ENCODE measurements at regions not wholly inside any gene's neighbourhood (a gene's known extent, or its start where the extent isn't known, plus 50 kb on each side); places are given as distances from the start of the nearest gene placed in this dataset.

DNA sequence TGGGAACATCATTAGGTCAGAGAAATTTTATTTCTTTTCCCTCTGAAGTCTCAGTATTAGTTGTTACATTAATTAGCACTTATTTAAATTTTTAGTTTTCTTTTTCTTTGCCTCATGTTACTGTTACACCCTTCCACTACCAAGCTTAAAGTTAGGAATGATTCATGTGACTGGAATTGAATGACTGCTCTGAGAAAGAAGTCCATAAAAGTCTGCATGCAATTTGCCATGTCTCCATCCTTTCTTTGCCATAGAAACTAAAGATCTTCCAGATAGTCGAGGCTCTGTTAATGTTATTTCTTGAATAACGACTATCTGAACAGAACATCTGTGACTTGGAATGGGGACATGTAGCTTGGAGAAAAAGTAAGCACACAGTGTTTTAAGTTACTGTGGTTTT, 1269.8 kb upstream of the PIK3C3 start:
- Histone ChIP-seq H3K27me3 (no peaks in the 10 kb centered on the region), H3K27ac (no peak overlapping the region), H4K20me1 (no peaks in the 10 kb centered on the region), H3K9ac (no peak overlapping the region), H3K4me1 (no peaks in the 10 kb centered on the region), H3K9me3 (no peaks in the 10 kb centered on the region), H3K4me2 (no peak overlapping the region), H3K4me3 (no peak overlapping the region), H3K36me3 (no peaks in the 10 kb centered on the region)
- TF ChIP-seq Cebpa-rat (IDR thresholded peaks at IDR 0.05), result no peak

GRCh38 chr18:40678318-40678717, 1276.7 kb upstream of the PIK3C3 start:
- no peaks in the 10 kb centered on the region for H3K27me3 ChIP-seq
- H4K20me1 ChIP-seq, result no peaks in the 10 kb centered on the region
- H3K4me3 ChIP-seq, result no peak overlapping the region
- no peak overlapping the region for H3K9ac ChIP-seq
- TF ChIP-seq Cebpa-rat (IDR thresholded peaks at IDR 0.05), result no peak
- no peaks in the 10 kb centered on the region for H3K36me3 ChIP-seq
- no peak overlapping the region for H3K27ac ChIP-seq
- no peak overlapping the region for H3K4me2 ChIP-seq
- H3K4me1 ChIP-seq, result no peaks in the 10 kb centered on the region
- H3K9me3 ChIP-seq, result no peaks in the 10 kb centered on the region

DNA sequence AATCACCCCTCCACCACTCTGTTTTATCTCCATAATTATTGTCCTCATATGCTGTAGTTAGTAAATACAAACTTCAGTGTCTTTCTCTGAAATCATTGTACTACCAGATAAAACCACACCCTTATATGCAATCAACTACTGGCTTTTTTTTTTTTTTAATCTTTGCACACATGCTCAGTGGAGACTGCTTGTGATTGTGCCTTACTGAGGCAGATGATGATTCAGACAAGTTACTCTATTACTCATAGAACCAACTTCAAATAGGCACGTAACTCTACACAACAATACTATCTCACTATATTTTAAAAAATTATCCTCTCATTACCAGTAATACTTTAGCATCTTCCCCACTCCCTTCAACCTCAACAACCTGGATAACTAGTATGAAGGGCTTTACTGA, 1278.4 kb upstream of the PIK3C3 start:
- H3K4me2 ChIP-seq, result no peak overlapping the region
- no peaks in the 10 kb centered on the region for H3K4me1 ChIP-seq
- H4K20me1 ChIP-seq, result no peaks in the 10 kb centered on the region
- H3K4me3 ChIP-seq, result no peak overlapping the region
- H3K27ac ChIP-seq, result no peak overlapping the region
- H3K9ac ChIP-seq, result no peak overlapping the region
- H3K36me3 ChIP-seq, result no peaks in the 10 kb centered on the region
- no peak for TF ChIP-seq Cebpa-rat (IDR thresholded peaks at IDR 0.05)
- H3K9me3 ChIP-seq, result no peaks in the 10 kb centered on the region
- H3K27me3 ChIP-seq, result no peaks in the 10 kb centered on the region

- Histone ChIP-seq H3K9me3 (no peaks in the 10 kb centered on the region), H3K27ac (no peak overlapping the region)
Measured at GRCh38 chr18:40673150-40673549, 1281.9 kb upstream of the PIK3C3 start.

GRCh38 chr18:40672590-40672989, 1282.4 kb upstream of the PIK3C3 start:
- no peak overlapping the region for H3K27ac ChIP-seq
- no peaks in the 10 kb centered on the region for H3K27me3 ChIP-seq
- TF ChIP-seq Cebpa-rat (IDR thresholded peaks at IDR 0.05), result no peak
- H3K36me3 ChIP-seq, result no peaks in the 10 kb centered on the region
- no peaks in the 10 kb centered on the region for H3K9me3 ChIP-seq
- H3K4me3 ChIP-seq, result no peak overlapping the region
- no peak overlapping the region for H3K9ac ChIP-seq
- H4K20me1 ChIP-seq, result no peaks in the 10 kb centered on the region
- H3K4me1 ChIP-seq, result no peaks in the 10 kb centered on the region
- no peak overlapping the region for H3K4me2 ChIP-seq

More at GRCh38 chr18:40673150-40673549, 1281.9 kb upstream of the PIK3C3 start:
- no peaks in the 10 kb centered on the region for H3K27me3 ChIP-seq
- no peak for TF ChIP-seq Cebpa-rat (IDR thresholded peaks at IDR 0.05)
- no peak overlapping the region for H3K9ac ChIP-seq
- H3K4me1 ChIP-seq, result no peaks in the 10 kb centered on the region
- H4K20me1 ChIP-seq, result no peaks in the 10 kb centered on the region
- no peak overlapping the region for H3K4me3 ChIP-seq
- no peaks in the 10 kb centered on the region for H3K36me3 ChIP-seq
- no peak overlapping the region for H3K4me2 ChIP-seq

GRCh38 chr18:40670668-40671375, 1284.2 kb upstream of the PIK3C3 start:
- no peaks in the 10 kb centered on the region for H3K36me3 ChIP-seq
- no peak for TF ChIP-seq Cebpa-rat (IDR thresholded peaks at IDR 0.05)
- no peak overlapping the region for H3K4me3 ChIP-seq
- no peaks in the 10 kb centered on the region for H3K9me3 ChIP-seq
- H3K4me2 ChIP-seq, result no peak overlapping the region
- no peak overlapping the region for H3K27ac ChIP-seq
- no peaks in the 10 kb centered on the region for H4K20me1 ChIP-seq
- H3K27me3 ChIP-seq, result no peaks in the 10 kb centered on the region
- no peak overlapping the region for H3K9ac ChIP-seq
- H3K4me1 ChIP-seq, result no peaks in the 10 kb centered on the region

DNA sequence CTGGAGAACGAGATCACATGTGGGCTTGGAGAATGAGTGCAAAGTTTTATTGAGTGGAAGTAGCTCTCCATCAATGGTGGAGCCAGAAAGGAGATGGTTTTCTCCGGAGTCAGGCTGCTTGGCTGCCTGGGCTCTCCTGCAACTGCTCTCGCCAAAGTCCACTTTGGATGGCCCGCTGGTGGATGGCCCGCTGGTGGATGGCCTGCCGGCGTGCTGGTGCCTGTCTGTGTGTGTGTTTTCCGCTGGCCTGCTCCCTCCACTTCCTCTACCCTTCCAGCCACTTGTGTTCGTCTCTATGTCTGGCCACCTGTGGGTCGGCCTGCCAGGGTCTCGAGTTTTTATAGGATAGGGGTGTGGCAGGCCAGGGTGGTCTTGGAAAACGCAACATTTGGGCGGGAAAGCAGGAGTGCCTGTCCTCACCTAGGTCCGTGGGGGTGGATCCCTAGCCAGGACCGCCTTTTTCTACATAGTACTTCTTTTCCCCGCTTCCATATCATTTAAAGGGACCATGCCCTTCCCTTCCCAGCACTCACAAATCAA, 1292.1 kb upstream of the PIK3C3 start:
- Histone ChIP-seq H4K20me1 (no peaks in the 10 kb centered on the region), H3K4me2 (no peak overlapping the region), H3K9me3 (no peaks in the 10 kb centered on the region), H3K4me3 (no peak overlapping the region), H3K4me1 (no peaks in the 10 kb centered on the region), H3K9ac (no peak overlapping the region), H3K27me3 (no peaks in the 10 kb centered on the region), H3K27ac (no peak overlapping the region), H3K36me3 (no peaks in the 10 kb centered on the region)
- no peak for TF ChIP-seq Cebpa-rat (IDR thresholded peaks at IDR 0.05)

DNA sequence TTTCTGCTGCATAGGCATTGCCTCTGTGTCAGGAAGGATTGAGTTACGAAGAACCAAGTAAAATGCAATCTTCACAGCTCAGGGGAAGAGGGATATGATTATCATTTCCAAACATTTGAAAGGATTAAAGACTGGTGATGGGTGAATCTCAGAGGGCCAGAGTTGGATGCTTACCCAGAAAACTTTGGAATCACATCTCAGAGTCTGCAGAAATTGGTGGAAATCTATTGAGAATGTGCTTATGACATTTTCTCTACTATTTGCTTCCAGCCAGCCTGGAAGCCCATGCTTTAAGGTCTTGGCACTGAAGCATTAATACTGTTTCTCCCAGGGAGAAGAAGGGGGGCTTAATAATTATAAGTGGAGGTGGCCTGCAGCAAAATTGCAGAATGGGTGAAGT, 1301.4 kb upstream of the PIK3C3 start:
- H3K4me1 ChIP-seq, result no peaks in the 10 kb centered on the region
- TF ChIP-seq Cebpa-rat (IDR thresholded peaks at IDR 0.05), result no peak
- H3K4me3 ChIP-seq, result no peak overlapping the region
- H3K9me3 ChIP-seq, result no peaks in the 10 kb centered on the region
- no peak overlapping the region for H3K4me2 ChIP-seq
- H3K27ac ChIP-seq, result no peak overlapping the region
- no peaks in the 10 kb centered on the region for H3K36me3 ChIP-seq
- no peak overlapping the region for H3K9ac ChIP-seq
- H4K20me1 ChIP-seq, result no peaks in the 10 kb centered on the region
- H3K27me3 ChIP-seq, result no peaks in the 10 kb centered on the region

DNA sequence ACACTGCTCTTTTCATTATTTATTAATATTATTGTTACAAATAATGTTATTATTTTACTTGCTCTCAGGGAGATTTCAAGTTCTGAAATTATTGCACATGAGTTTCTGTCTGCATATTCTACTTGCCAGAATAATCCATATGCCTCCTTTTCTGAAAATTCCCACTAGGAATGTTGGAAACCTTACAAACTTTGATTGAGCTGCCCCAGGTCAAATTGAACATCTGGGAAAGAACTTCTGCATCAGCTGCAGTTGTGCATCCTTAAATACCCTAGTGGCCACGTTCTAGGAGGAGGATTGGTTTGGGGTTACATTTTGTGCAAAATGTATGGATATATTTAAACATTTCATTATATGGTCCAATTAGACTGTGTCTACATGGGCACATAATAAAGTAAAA, 1302.7 kb upstream of the PIK3C3 start:
- no peak overlapping the region for H3K4me2 ChIP-seq
- no peak overlapping the region for H3K4me3 ChIP-seq
- no peak for TF ChIP-seq Cebpa-rat (IDR thresholded peaks at IDR 0.05)
- H3K4me1 ChIP-seq, result no peaks in the 10 kb centered on the region
- H3K36me3 ChIP-seq, result no peaks in the 10 kb centered on the region
- no peaks in the 10 kb centered on the region for H4K20me1 ChIP-seq
- H3K27ac ChIP-seq, result no peak overlapping the region
- no peaks in the 10 kb centered on the region for H3K27me3 ChIP-seq
- no peaks in the 10 kb centered on the region for H3K9me3 ChIP-seq
- H3K9ac ChIP-seq, result no peak overlapping the region

GRCh38 chr18:40651163-40651562, 1303.9 kb upstream of the PIK3C3 start:
- Histone ChIP-seq H3K27ac (no peak overlapping the region), H4K20me1 (no peaks in the 10 kb centered on the region), H3K27me3 (no peaks in the 10 kb centered on the region), H3K9ac (no peak overlapping the region), H3K4me3 (no peak overlapping the region), H3K9me3 (no peaks in the 10 kb centered on the region), H3K4me1 (no peaks in the 10 kb centered on the region), H3K4me2 (no peak overlapping the region), H3K36me3 (no peaks in the 10 kb centered on the region)
- no peak for TF ChIP-seq Cebpa-rat (IDR thresholded peaks at IDR 0.05)
